OCI-LY3 (cell line): ENCODE measurements at regions not wholly inside any gene's neighbourhood (a gene's known extent, or its start where the extent isn't known, plus 50 kb on each side); places are given as distances from the start of the nearest gene placed in this dataset.

Experiments used
- H2AFZ ChIP-seq: fragments of 200-600, 300-600 bp; shearing (Covaris generic); 2 replicates; pipeline ENCODE4 v1.6.0; 2014; ENCODE audit warnings: antibody characterized with exemption, low read depth, low read length
- H3K27ac ChIP-seq: fragments of 200-600, 300-600 bp; sonication (generic); 2 replicates; pipeline ENCODE4 v1.5.1; 2014; ENCODE audit warnings: mild to moderate bottlenecking, low read length, moderate library complexity, mixed read lengths
- H3K27me3 ChIP-seq: fragments of 200-600, 300-600 bp; sonication (generic); 2 replicates; pipeline ENCODE4 v1.6.1; 2014; ENCODE audit warnings: low read depth, low read length, mixed read lengths
- H3K36me3 ChIP-seq: fragments of 200-600, 300-600 bp; sonication (generic); replicated peaks from 2 replicates; pipeline ENCODE3; 2014; ENCODE audit warnings: low read depth, low read length, mixed read lengths
- H3K4me1 ChIP-seq: fragments of 300-600, 200-600 bp; sonication (generic); 2 replicates; pipeline ENCODE4 v1.6.1; 2014; ENCODE audit warnings: low read length, mixed read lengths
- H3K4me2 ChIP-seq: fragments of 200-600, 300-600 bp; sonication (generic); 2 replicates; pipeline ENCODE4 v1.6.1; 2014; ENCODE audit warnings: low read length, mixed read lengths
- H3K4me3 ChIP-seq: fragments of 300-600, 200-600 bp; sonication (generic); 2 replicates; pipeline ENCODE4 v1.5.1; 2014; ENCODE audit warnings: antibody characterized with exemption, mild to moderate bottlenecking, low read length, moderate library complexity
- H3K79me2 ChIP-seq: fragments of 300-600, 200-600 bp; shearing (Covaris generic); 2 replicates; pipeline ENCODE4 v1.6.1; 2014; ENCODE audit warnings: mild to moderate bottlenecking, low read length, mixed read lengths
- H3K9ac ChIP-seq: fragments of 300-600, 200-600 bp; shearing (Covaris generic); 2 replicates; pipeline ENCODE4 v1.6.0; 2014; ENCODE audit warnings: mild to moderate bottlenecking, low read length, moderate library complexity
- H3K9me3 ChIP-seq: fragments of 200-600, 300-600 bp; shearing (Covaris generic); 2 replicates; pipeline ENCODE4 v1.6.1; 2014; ENCODE audit warnings: low read length, mixed read lengths; ENCODE audit not compliant: insufficient read depth
- H4K20me1 ChIP-seq: fragments of 200-600, 300-600 bp; sonication (generic); 2 replicates; pipeline ENCODE4 v1.6.1; 2016; ENCODE audit warnings: low read length, mixed read lengths; ENCODE audit not compliant: insufficient read depth
- CTCF ChIP-seq: fragments of 200-600, 300-600 bp; sonication (generic); IDR thresholded peaks from 2 replicates; pipeline ENCODE4 v1.5.1; 2014; ENCODE audit warnings: antibody characterized with exemption, low read length, low read depth
- EZH2phosphoT487 ChIP-seq: fragments of 200-600 bp; shearing (Covaris generic); IDR thresholded peaks from 2 replicates; pipeline ENCODE4 v1.6.1; 2018; ENCODE audit warnings: antibody characterized with exemption, mixed run types, low read depth

- Histone ChIP-seq H2AFZ (no peak overlapping the region), H3K9ac (no peak overlapping the region)
These were observed 451.5 kb upstream of the SORCS1 start for GRCh38 chr10:107616031-107616430.

GRCh38 chr10:107614939-107615685 lies 450.6 kb upstream of the SORCS1 start:
- Histone ChIP-seq H3K79me2 (no peaks in the 10 kb centered on the region), H4K20me1 (no peaks in the 10 kb centered on the region), H3K36me3 (no peaks in the 10 kb centered on the region), H3K4me1 (peaks cover 4% of the 10 kb centered on the region; the same call in 1 of the 2 replicates), H3K9ac (no peak overlapping the region), H3K9me3 (no peaks in the 10 kb centered on the region), H3K4me2 (no peak overlapping the region), H3K27ac (no peak overlapping the region), H3K27me3 (no peaks in the 10 kb centered on the region), H2AFZ (no peak overlapping the region), H3K4me3 (no peak overlapping the region)
- no peak for TF ChIP-seq EZH2phosphoT487
- TF ChIP-seq CTCF, result no peak

More at GRCh38 chr10:107616031-107616430, 451.5 kb upstream of the SORCS1 start:
- Histone ChIP-seq H3K4me3 (no peak overlapping the region), H3K4me1 (peaks cover 4% of the 10 kb centered on the region; the same call in 1 of the 2 replicates), H3K79me2 (no peaks in the 10 kb centered on the region), H3K27ac (no peak overlapping the region), H3K4me2 (no peak overlapping the region), H3K27me3 (no peaks in the 10 kb centered on the region), H3K36me3 (no peaks in the 10 kb centered on the region), H4K20me1 (no peaks in the 10 kb centered on the region), H3K9me3 (no peaks in the 10 kb centered on the region)
- no peak for TF ChIP-seq CTCF
- TF ChIP-seq EZH2phosphoT487, result no peak

GRCh38 chr10:107611115-107611514 lies 446.6 kb upstream of the SORCS1 start:
- no peak for TF ChIP-seq CTCF
- TF ChIP-seq EZH2phosphoT487, result no peak
- Histone ChIP-seq H3K36me3 (no peaks in the 10 kb centered on the region), H4K20me1 (no peaks in the 10 kb centered on the region), H3K4me2 (no peak overlapping the region), H3K9me3 (no peaks in the 10 kb centered on the region), H3K4me1 (no peaks in the 10 kb centered on the region), H2AFZ (no peak overlapping the region), H3K4me3 (no peak overlapping the region), H3K9ac (no peak overlapping the region), H3K27ac (no peak overlapping the region), H3K79me2 (no peaks in the 10 kb centered on the region), H3K27me3 (no peaks in the 10 kb centered on the region)

GRCh38 chr10:107589081-107589480 lies 424.6 kb upstream of the SORCS1 start:
- Histone ChIP-seq H2AFZ (no peak overlapping the region), H3K27me3 (no peaks in the 10 kb centered on the region), H3K9ac (no peak overlapping the region), H3K27ac (no peak overlapping the region), H3K4me3 (no peak overlapping the region), H3K9me3 (no peaks in the 10 kb centered on the region), H3K4me1 (no peaks in the 10 kb centered on the region), H3K79me2 (no peaks in the 10 kb centered on the region), H4K20me1 (no peaks in the 10 kb centered on the region), H3K36me3 (no peaks in the 10 kb centered on the region), H3K4me2 (no peak overlapping the region)
- no peak for TF ChIP-seq EZH2phosphoT487
- TF ChIP-seq CTCF, result no peak
